ENCODE measurements at regions not wholly inside any gene's neighbourhood (a gene's known extent, or its start where the extent isn't known, plus 50 kb on each side); places are given as distances from the start of the nearest gene placed in this dataset.

DNA sequence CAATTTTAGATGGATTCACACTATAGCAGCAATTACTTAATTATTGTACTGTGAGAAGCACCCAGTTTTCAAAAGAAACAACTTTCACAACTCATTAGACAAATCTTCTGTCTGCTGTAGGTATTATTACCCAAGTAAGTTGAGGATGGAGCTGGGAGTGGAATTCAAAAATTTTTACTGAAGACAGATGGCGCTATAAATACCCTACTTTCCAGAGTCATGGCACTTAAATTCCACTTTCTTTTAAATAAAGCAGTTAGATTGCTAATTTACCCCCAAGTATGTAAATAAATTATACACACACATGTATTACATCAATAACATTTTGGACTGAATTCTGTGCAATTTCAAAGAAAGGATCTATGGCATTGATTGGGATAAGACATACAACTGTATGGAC, 166.8 kb downstream of the FTCDNL1 start:
- H3K27me3 ChIP-seq (ENCODE audit: insufficient read depth, low read length, poor library complexity): no peaks in the 10 kb centered on the region
- no peak overlapping the region for H4K8ac ChIP-seq (ENCODE audit: low read depth, low read length)
- no peaks in the 10 kb centered on the region for H3K79me1 ChIP-seq (ENCODE audit: low read length)
- no peak overlapping the region for H2AK5ac ChIP-seq (ENCODE audit: low read length)
- H2BK120ac ChIP-seq (ENCODE audit: low read depth, low read length): no peak overlapping the region
- no peak overlapping the region for H3K27ac ChIP-seq (ENCODE audit: low read depth, low read length)
- H3K23ac ChIP-seq (ENCODE audit: low read length): no peak overlapping the region
- no peak overlapping the region for H4K5ac ChIP-seq (ENCODE audit: low read length)
- H3K79me2 ChIP-seq (ENCODE audit: control insufficient read depth, insufficient read depth, low read length): no peaks in the 10 kb centered on the region
- no peak overlapping the region for H3K4ac ChIP-seq (ENCODE audit: low read depth, low read length)
- no peak overlapping the region for H2BK15ac ChIP-seq (replicated peaks; ENCODE audit: low read depth)
- no peaks in the 10 kb centered on the region for H3K36me3 ChIP-seq (ENCODE audit: control insufficient read depth, insufficient read depth, low read length)
- no peak overlapping the region for H3K18ac ChIP-seq (ENCODE audit: low read length)
- no peak overlapping the region for H3K9ac ChIP-seq (ENCODE audit: low read length)
- no peak overlapping the region for H3K4me2 ChIP-seq (ENCODE audit: low read length)
- H3K4me1 ChIP-seq (ENCODE audit: control insufficient read depth, low read depth, low read length): no peaks in the 10 kb centered on the region
- DNase-seq: no peak
- WGBS (ENCODE audit: extremely low coverage, insufficient coverage, low lambda C conversion rate): no CpG with 5 or more reads among the region's 1 CpG
- no peak overlapping the region for H3K4me3 ChIP-seq (ENCODE audit: low read length)
- no peak overlapping the region for H2BK5ac ChIP-seq (ENCODE audit: low read length)
- no peak overlapping the region for H3K56ac ChIP-seq (ENCODE audit: low read length)

DNA sequence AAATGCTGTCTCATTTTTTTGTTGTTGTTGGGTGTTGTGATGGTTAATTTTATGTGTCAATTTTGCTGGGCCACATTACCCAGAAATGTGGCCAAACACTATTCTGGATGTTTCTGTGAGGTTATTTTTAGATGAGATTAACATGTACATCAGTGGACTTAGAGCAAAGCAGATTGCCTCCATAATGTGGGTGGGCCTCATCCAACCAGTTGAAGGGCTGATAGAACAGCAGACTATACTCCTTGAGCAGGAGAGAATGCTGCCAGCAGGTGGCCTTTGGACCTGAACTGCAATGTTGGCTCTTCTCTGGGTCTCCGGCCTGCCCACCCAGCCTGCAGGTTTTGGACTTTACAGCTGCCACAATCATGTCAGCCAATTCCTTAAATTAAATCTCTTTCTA, 169.0 kb downstream of the FTCDNL1 start:
- H3K79me2 ChIP-seq (ENCODE audit: control insufficient read depth, insufficient read depth, low read length): no peaks in the 10 kb centered on the region
- no peak overlapping the region for H3K18ac ChIP-seq (ENCODE audit: low read length)
- H2BK5ac ChIP-seq (ENCODE audit: low read length): no peak overlapping the region
- H3K4me3 ChIP-seq (ENCODE audit: low read length): no peak overlapping the region
- no peaks in the 10 kb centered on the region for H3K4me1 ChIP-seq (ENCODE audit: control insufficient read depth, low read depth, low read length)
- H3K23ac ChIP-seq (ENCODE audit: low read length): no peak overlapping the region
- H3K4me2 ChIP-seq (ENCODE audit: low read length): no peak overlapping the region
- WGBS (ENCODE audit: extremely low coverage, insufficient coverage, low lambda C conversion rate): no CpG with 5 or more reads among the region's 1 CpG
- no peak overlapping the region for H2BK120ac ChIP-seq (ENCODE audit: low read depth, low read length)
- no peaks in the 10 kb centered on the region for H3K36me3 ChIP-seq (ENCODE audit: control insufficient read depth, insufficient read depth, low read length)
- no peak overlapping the region for H3K9ac ChIP-seq (ENCODE audit: low read length)
- H4K5ac ChIP-seq (ENCODE audit: low read length): no peak overlapping the region
- DNase-seq: no peak
- no peaks in the 10 kb centered on the region for H3K27me3 ChIP-seq (ENCODE audit: insufficient read depth, low read length, poor library complexity)
- no peak overlapping the region for H2AK5ac ChIP-seq (ENCODE audit: low read length)
- no peak overlapping the region for H3K27ac ChIP-seq (ENCODE audit: low read depth, low read length)
- no peak overlapping the region for H3K56ac ChIP-seq (ENCODE audit: low read length)
- no peak overlapping the region for H2BK15ac ChIP-seq (replicated peaks; ENCODE audit: low read depth)
- H4K8ac ChIP-seq (ENCODE audit: low read depth, low read length): no peak overlapping the region
- no peaks in the 10 kb centered on the region for H3K79me1 ChIP-seq (ENCODE audit: low read length)
- H3K4ac ChIP-seq (ENCODE audit: low read depth, low read length): no peak overlapping the region

DNA sequence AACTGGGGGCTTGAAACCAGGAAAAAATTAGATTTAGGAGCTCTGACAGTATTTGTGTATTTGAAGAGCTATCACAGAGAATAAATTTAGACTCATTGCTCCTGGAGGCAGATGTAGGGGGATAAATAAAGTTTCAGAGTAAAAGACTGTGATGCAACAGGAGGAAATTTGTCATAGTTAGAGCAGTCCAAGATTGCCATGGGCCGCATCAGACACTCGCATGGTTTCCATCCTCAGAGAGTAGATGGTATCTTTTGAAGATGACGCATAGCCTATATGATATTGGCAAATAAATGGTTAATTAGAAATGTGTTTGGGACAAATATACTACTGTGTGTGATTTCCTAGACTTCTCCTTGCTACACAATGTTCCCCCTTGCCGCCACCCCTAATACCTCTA, 170.5 kb downstream of the FTCDNL1 start:
- H3K4me2 ChIP-seq (ENCODE audit: low read length): no peak overlapping the region
- H3K4me3 ChIP-seq (ENCODE audit: low read length): no peak overlapping the region
- no peak overlapping the region for H2BK15ac ChIP-seq (replicated peaks; ENCODE audit: low read depth)
- no peak overlapping the region for H3K9ac ChIP-seq (ENCODE audit: low read length)
- H2AK5ac ChIP-seq (ENCODE audit: low read length): no peak overlapping the region
- no peaks in the 10 kb centered on the region for H3K79me1 ChIP-seq (ENCODE audit: low read length)
- H3K27ac ChIP-seq (ENCODE audit: low read depth, low read length): no peak overlapping the region
- H3K79me2 ChIP-seq (ENCODE audit: control insufficient read depth, insufficient read depth, low read length): no peaks in the 10 kb centered on the region
- no peak overlapping the region for H2BK120ac ChIP-seq (ENCODE audit: low read depth, low read length)
- no peaks in the 10 kb centered on the region for H3K36me3 ChIP-seq (ENCODE audit: control insufficient read depth, insufficient read depth, low read length)
- H2BK5ac ChIP-seq (ENCODE audit: low read length): no peak overlapping the region
- H3K4me1 ChIP-seq (ENCODE audit: control insufficient read depth, low read depth, low read length): no peaks in the 10 kb centered on the region
- H3K27me3 ChIP-seq (ENCODE audit: insufficient read depth, low read length, poor library complexity): no peaks in the 10 kb centered on the region
- H3K56ac ChIP-seq (ENCODE audit: low read length): no peak overlapping the region
- no CpG with 5 or more reads among the region's 4 CpGs for WGBS (ENCODE audit: extremely low coverage, insufficient coverage, low lambda C conversion rate)
- H4K5ac ChIP-seq (ENCODE audit: low read length): no peak overlapping the region
- H4K8ac ChIP-seq (ENCODE audit: low read depth, low read length): no peak overlapping the region
- no peak overlapping the region for H3K23ac ChIP-seq (ENCODE audit: low read length)
- no peak overlapping the region for H3K4ac ChIP-seq (ENCODE audit: low read depth, low read length)
- H3K18ac ChIP-seq (ENCODE audit: low read length): no peak overlapping the region
- DNase-seq: no peak

DNA sequence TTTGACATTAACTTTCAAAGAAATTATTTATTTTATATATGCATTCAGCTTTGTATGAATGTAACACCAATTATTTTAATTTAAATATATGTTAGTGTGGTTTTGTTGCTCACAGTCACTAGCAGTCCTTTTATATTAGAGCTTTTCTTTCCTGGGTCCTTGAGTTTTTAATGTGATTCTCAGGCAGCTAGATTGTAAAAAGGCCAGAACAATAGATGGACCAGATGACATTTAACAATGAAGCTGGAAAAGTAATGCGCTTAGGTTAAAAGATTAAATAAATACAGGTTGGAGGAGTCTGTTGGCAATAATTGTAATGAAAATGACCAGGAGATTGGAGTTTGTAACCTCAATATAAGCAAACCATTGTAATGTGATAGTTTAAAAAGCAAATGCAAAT, 171.1 kb downstream of the FTCDNL1 start:
- H3K18ac ChIP-seq (ENCODE audit: low read length): no peak overlapping the region
- H3K9ac ChIP-seq (ENCODE audit: low read length): no peak overlapping the region
- no peak overlapping the region for H3K4me3 ChIP-seq (ENCODE audit: low read length)
- H2BK15ac ChIP-seq (replicated peaks; ENCODE audit: low read depth): no peak overlapping the region
- no peaks in the 10 kb centered on the region for H3K36me3 ChIP-seq (ENCODE audit: control insufficient read depth, insufficient read depth, low read length)
- H3K4me2 ChIP-seq (ENCODE audit: low read length): no peak overlapping the region
- no peaks in the 10 kb centered on the region for H3K79me1 ChIP-seq (ENCODE audit: low read length)
- DNase-seq: no peak
- WGBS (ENCODE audit: extremely low coverage, insufficient coverage, low lambda C conversion rate): no CpG with 5 or more reads among the region's 1 CpG
- no peaks in the 10 kb centered on the region for H3K79me2 ChIP-seq (ENCODE audit: control insufficient read depth, insufficient read depth, low read length)
- H3K27me3 ChIP-seq (ENCODE audit: insufficient read depth, low read length, poor library complexity): no peaks in the 10 kb centered on the region
- no peak overlapping the region for H2AK5ac ChIP-seq (ENCODE audit: low read length)
- H4K5ac ChIP-seq (ENCODE audit: low read length): no peak overlapping the region
- H2BK5ac ChIP-seq (ENCODE audit: low read length): no peak overlapping the region
- H4K8ac ChIP-seq (ENCODE audit: low read depth, low read length): no peak overlapping the region
- no peak overlapping the region for H3K23ac ChIP-seq (ENCODE audit: low read length)
- H3K56ac ChIP-seq (ENCODE audit: low read length): no peak overlapping the region
- H3K27ac ChIP-seq (ENCODE audit: low read depth, low read length): no peak overlapping the region
- no peak overlapping the region for H2BK120ac ChIP-seq (ENCODE audit: low read depth, low read length)
- H3K4me1 ChIP-seq (ENCODE audit: control insufficient read depth, low read depth, low read length): no peaks in the 10 kb centered on the region
- no peak overlapping the region for H3K4ac ChIP-seq (ENCODE audit: low read depth, low read length)

DNA sequence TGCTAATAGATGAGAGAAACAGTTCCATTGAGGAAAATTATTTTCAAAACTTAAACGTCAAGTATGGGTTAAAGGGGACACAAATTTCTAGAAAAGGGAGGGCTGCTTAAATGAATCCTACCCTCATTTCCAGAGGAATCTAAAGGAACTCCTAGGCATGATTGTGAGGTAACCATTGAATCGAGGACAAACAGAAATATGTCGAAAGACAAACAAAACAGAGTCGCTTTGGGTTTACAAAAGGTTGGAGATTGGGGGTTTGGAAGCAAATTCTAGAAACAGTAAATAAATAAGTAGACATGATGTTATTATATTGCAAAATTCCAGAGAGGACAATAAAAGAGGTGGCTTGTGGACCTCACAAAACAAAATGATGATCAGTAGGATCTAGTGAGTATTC, 173.1 kb downstream of the FTCDNL1 start:
- Histone ChIP-seq H4K5ac (ENCODE audit: low read length) (no peak overlapping the region), H3K79me1 (ENCODE audit: low read length) (no peaks in the 10 kb centered on the region), H2BK5ac (ENCODE audit: low read length) (no peak overlapping the region), H3K4me1 (ENCODE audit: control insufficient read depth, low read depth, low read length) (no peaks in the 10 kb centered on the region), H3K27me3 (ENCODE audit: insufficient read depth, low read length, poor library complexity) (no peaks in the 10 kb centered on the region), H3K36me3 (ENCODE audit: control insufficient read depth, insufficient read depth, low read length) (no peaks in the 10 kb centered on the region), H2BK120ac (ENCODE audit: low read depth, low read length) (no peak overlapping the region), H3K27ac (ENCODE audit: low read depth, low read length) (no peak overlapping the region), H3K4me3 (ENCODE audit: low read length) (no peak overlapping the region), H3K9ac (ENCODE audit: low read length) (no peak overlapping the region), H3K79me2 (ENCODE audit: control insufficient read depth, insufficient read depth, low read length) (no peaks in the 10 kb centered on the region), H4K8ac (ENCODE audit: low read depth, low read length) (no peak overlapping the region), H3K56ac (ENCODE audit: low read length) (no peak overlapping the region), H3K4ac (ENCODE audit: low read depth, low read length) (no peak overlapping the region), H3K23ac (ENCODE audit: low read length) (no peak overlapping the region), H2AK5ac (ENCODE audit: low read length) (no peak overlapping the region), H3K4me2 (ENCODE audit: low read length) (no peak overlapping the region), H3K18ac (ENCODE audit: low read length) (no peak overlapping the region), H2BK15ac (replicated peaks; ENCODE audit: low read depth) (no peak overlapping the region)
- WGBS (ENCODE audit: extremely low coverage, insufficient coverage, low lambda C conversion rate): no CpG with 5 or more reads among the region's 4 CpGs
- DNase-seq: no peak

DNA sequence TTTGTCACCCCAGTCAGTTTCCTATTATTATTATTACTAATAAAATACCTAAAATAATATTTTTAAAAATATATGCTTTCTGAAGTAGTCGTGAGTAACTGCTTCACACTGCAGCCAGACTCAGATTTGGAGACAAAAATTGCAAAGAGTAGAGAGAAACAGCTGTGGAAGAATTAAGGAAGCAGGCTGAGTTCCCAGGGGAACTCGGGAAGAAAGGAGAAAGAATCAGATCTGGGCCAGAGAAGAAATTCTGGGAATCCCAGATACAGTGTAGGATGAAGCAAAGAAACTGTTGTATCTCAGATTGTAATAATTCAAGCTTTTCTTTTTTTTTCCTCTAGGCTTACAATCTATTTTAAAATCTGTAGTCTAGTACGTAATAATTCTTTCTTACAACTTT, 182.3 kb downstream of the FTCDNL1 start:
- Histone ChIP-seq H3K4me2 (ENCODE audit: low read length) (no peak overlapping the region), H4K8ac (ENCODE audit: low read depth, low read length) (no peak overlapping the region), H3K56ac (ENCODE audit: low read length) (no peak overlapping the region), H4K5ac (ENCODE audit: low read length) (no peak overlapping the region), H3K27ac (ENCODE audit: low read depth, low read length) (no peak overlapping the region), H3K4me1 (ENCODE audit: control insufficient read depth, low read depth, low read length) (no peaks in the 10 kb centered on the region), H3K23ac (ENCODE audit: low read length) (no peak overlapping the region), H3K18ac (ENCODE audit: low read length) (no peak overlapping the region), H2AK5ac (ENCODE audit: low read length) (no peak overlapping the region), H2BK120ac (ENCODE audit: low read depth, low read length) (no peak overlapping the region), H3K36me3 (ENCODE audit: control insufficient read depth, insufficient read depth, low read length) (no peaks in the 10 kb centered on the region), H3K4ac (ENCODE audit: low read depth, low read length) (no peak overlapping the region), H3K79me1 (ENCODE audit: low read length) (no peaks in the 10 kb centered on the region), H3K9ac (ENCODE audit: low read length) (no peak overlapping the region), H2BK15ac (replicated peaks; ENCODE audit: low read depth) (no peak overlapping the region), H3K27me3 (ENCODE audit: insufficient read depth, low read length, poor library complexity) (no peaks in the 10 kb centered on the region), H3K79me2 (ENCODE audit: control insufficient read depth, insufficient read depth, low read length) (no peaks in the 10 kb centered on the region), H3K4me3 (ENCODE audit: low read length) (no peak overlapping the region), H2BK5ac (ENCODE audit: low read length) (no peak overlapping the region)
- WGBS (ENCODE audit: extremely low coverage, insufficient coverage, low lambda C conversion rate): no CpG with 5 or more reads among the region's 3 CpGs
- no peak for DNase-seq
